ENCODE measurements at regions not wholly inside any gene's neighbourhood (a gene's known extent, or its start where the extent isn't known, plus 50 kb on each side); places are given as distances from the start of the nearest gene placed in this dataset.
"Not testable (repeated sequence)": the region's sequence is repeated elsewhere in the genome, so short reads cannot be mapped to it uniquely, and the experiment has no call there.

- DNase-seq (ENCODE audit: low spot score): no peak
Measured at GRCh38 chr5:96529559-96529958, 96.5 kb upstream of the PCSK1 start.

- no peak for DNase-seq (ENCODE audit: low spot score)
Measured at GRCh38 chr5:96530901-96531300, 97.9 kb upstream of the PCSK1 start.

GRCh38 chr5:96533371-96533770, 100.3 kb upstream of the PCSK1 start:
- DNase-seq (ENCODE audit: low spot score): no peak

- DNase-seq (ENCODE audit: low spot score): peak; percentile 94
Measured at GRCh38 chr5:96537386-96537785, 104.3 kb upstream of the PCSK1 start.

- no peak for DNase-seq (ENCODE audit: low spot score)
Measured at GRCh38 chr5:96538808-96539250, 105.8 kb upstream of the PCSK1 start.

- DNase-seq (ENCODE audit: low spot score): no peak
Measured at GRCh38 chr5:96546120-96546519, 113.1 kb upstream of the PCSK1 start.

GRCh38 chr5:96547486-96547885, 114.4 kb upstream of the PCSK1 start:
- no peak for DNase-seq (ENCODE audit: low spot score)

GRCh38 chr5:96548905-96549304, 113.3 kb upstream of the CAST start:
- DNase-seq (ENCODE audit: low spot score): no peak

- DNase-seq (ENCODE audit: low spot score): not testable (repeated sequence)
Measured at GRCh38 chr5:96560857-96561256, 101.3 kb upstream of the CAST start.

- peak; percentile 64 for DNase-seq (ENCODE audit: low spot score)
Measured at GRCh38 chr5:96562614-96563013, 99.6 kb upstream of the CAST start.

GRCh38 chr5:96563816-96564215, 98.4 kb upstream of the CAST start:
- DNase-seq (ENCODE audit: low spot score): no peak

- peak; percentile 81 for DNase-seq (ENCODE audit: low spot score)
Measured at GRCh38 chr5:96565582-96566265, 96.5 kb upstream of the CAST start.

- peak; percentile 91 for DNase-seq (ENCODE audit: low spot score)
Measured at GRCh38 chr5:96566833-96567587, 95.2 kb upstream of the CAST start.

GRCh38 chr5:96569332-96569731, 92.8 kb upstream of the CAST start:
- DNase-seq (ENCODE audit: low spot score): no peak

- DNase-seq (ENCODE audit: low spot score): no peak
Measured at GRCh38 chr5:96569770-96570169, 92.4 kb upstream of the CAST start.

GRCh38 chr5:96572864-96573512, 89.2 kb upstream of the CAST start:
- peak; percentile 84 for DNase-seq (ENCODE audit: low spot score)

GRCh38 chr5:96573513-96573894, 88.7 kb upstream of the CAST start:
- DNase-seq (ENCODE audit: low spot score): no peak

- no peak for DNase-seq (ENCODE audit: low spot score)
Measured at GRCh38 chr5:96576876-96577275, 85.3 kb upstream of the CAST start.

GRCh38 chr5:96577909-96578308, 84.3 kb upstream of the CAST start:
- no peak for DNase-seq (ENCODE audit: low spot score)

GRCh38 chr5:96579711-96580110, 82.5 kb upstream of the CAST start:
- DNase-seq (ENCODE audit: low spot score): no peak

- peak; percentile 47 for DNase-seq (ENCODE audit: low spot score)
Measured at GRCh38 chr5:96582343-96582742, 79.8 kb upstream of the CAST start.

GRCh38 chr5:96584712-96585111, 77.5 kb upstream of the CAST start:
- DNase-seq (ENCODE audit: low spot score): peak; percentile 86

GRCh38 chr5:96588539-96588938, 73.6 kb upstream of the CAST start:
- no peak for DNase-seq (ENCODE audit: low spot score)
